Thyroid gland (tissue), 4 donors: ENCODE measurements at regions not wholly inside any gene's neighbourhood (a gene's known extent, or its start where the extent isn't known, plus 50 kb on each side); places are given as distances from the start of the nearest gene placed in this dataset.

Experiments
- CTCF ChIP-seq, 6 experiments: fragments of 200-600 bp in 3 of 6; fragments of 450-650 bp in 3 of 6; sonication (generic) in 3 of 6; IDR thresholded peaks; one replicate each; pipeline ENCODE4 v1.5.1; 2016 to 2019; ENCODE audit warnings: antibody characterized with exemption in 6 of 6, mild to moderate bottlenecking in 2 of 6, inconsistent platforms in 1 of 6, moderate library complexity in 1 of 6
- POLR2A ChIP-seq, 2 donors: fragments of 450-650 bp; IDR thresholded peaks; one replicate each; pipeline ENCODE4 v1.6.1; 2017; ENCODE audit warnings: antibody characterized with exemption in 2 of 2, mild to moderate bottlenecking in 2 of 2, moderate library complexity in 1 of 2

- TF ChIP-seq POLR2A (IDR thresholded peaks at IDR 0.05), result no peak
- TF ChIP-seq CTCF (IDR thresholded peaks at IDR 0.05), result no peak
Observed at GRCh38 chr5:74161170-74161569, 479.4 kb downstream of the ENC1 start.
